Fibroblast of skin of abdomen (primary cell): ENCODE measurements at regions not wholly inside any gene's neighbourhood (a gene's known extent, or its start where the extent isn't known, plus 50 kb on each side); places are given as distances from the start of the nearest gene placed in this dataset.
A peak's percentile ranks its signal among the peaks of the same experiment; 100 is the strongest.

Source experiments
- DNase-seq: peaks from one replicate; pipeline ENCODE4 v3.0.0-alpha.2; 2013

GRCh38 chr18:25633563-25633962, 281.6 kb upstream of the ZNF521 start:
- DNase-seq: no peak

GRCh38 chr18:25630682-25631081, 278.7 kb upstream of the ZNF521 start:
- peak; percentile 63 for DNase-seq

GRCh38 chr18:25621682-25622081, 269.7 kb upstream of the ZNF521 start:
- DNase-seq: no peak

GRCh38 chr18:25621144-25621543, 269.2 kb upstream of the ZNF521 start:
- no peak for DNase-seq

GRCh38 chr18:25614168-25614567, 262.2 kb upstream of the ZNF521 start:
- no peak for DNase-seq

GRCh38 chr18:25612466-25612865, 260.5 kb upstream of the ZNF521 start:
- no peak for DNase-seq

- DNase-seq: no peak
Observed at GRCh38 chr18:25608091-25608490, 256.1 kb upstream of the ZNF521 start.

- no peak for DNase-seq
Observed at GRCh38 chr18:25604894-25605597, 253.1 kb upstream of the ZNF521 start.

- DNase-seq: no peak
Observed at GRCh38 chr18:25604196-25604893, 252.4 kb upstream of the ZNF521 start.

GRCh38 chr18:25599443-25599842, 247.5 kb upstream of the ZNF521 start:
- DNase-seq: no peak

GRCh38 chr18:25597476-25597875, 245.5 kb upstream of the ZNF521 start:
- no peak for DNase-seq

- no peak for DNase-seq
Observed at GRCh38 chr18:25595274-25596060, 243.5 kb upstream of the ZNF521 start.

GRCh38 chr18:25594351-25594750, 242.4 kb upstream of the ZNF521 start:
- DNase-seq: peak; percentile 26

GRCh38 chr18:25592804-25593360, 240.9 kb upstream of the ZNF521 start:
- DNase-seq: no peak

GRCh38 chr18:25590456-25590855, 238.5 kb upstream of the ZNF521 start:
- no peak for DNase-seq

- DNase-seq: no peak
Observed at GRCh38 chr18:25587545-25587944, 235.6 kb upstream of the ZNF521 start.

GRCh38 chr18:25568986-25569385, 217.0 kb upstream of the ZNF521 start:
- DNase-seq: no peak

- DNase-seq: no peak
Observed at GRCh38 chr18:25563816-25564683, 212.1 kb upstream of the ZNF521 start.

GRCh38 chr18:25563346-25563745, 211.4 kb upstream of the ZNF521 start:
- DNase-seq: no peak

- peak; percentile 23 for DNase-seq
Observed at GRCh38 chr18:25561918-25562317, 210.0 kb upstream of the ZNF521 start.

- DNase-seq: no peak
Observed at GRCh38 chr18:25560369-25560768, 208.4 kb upstream of the ZNF521 start.

GRCh38 chr18:25557011-25557410, 205.0 kb upstream of the ZNF521 start:
- DNase-seq: no peak
